ENCODE measurements at regions not wholly inside any gene's neighbourhood (a gene's known extent, or its start where the extent isn't known, plus 50 kb on each side); places are given as distances from the start of the nearest gene placed in this dataset.

DNA sequence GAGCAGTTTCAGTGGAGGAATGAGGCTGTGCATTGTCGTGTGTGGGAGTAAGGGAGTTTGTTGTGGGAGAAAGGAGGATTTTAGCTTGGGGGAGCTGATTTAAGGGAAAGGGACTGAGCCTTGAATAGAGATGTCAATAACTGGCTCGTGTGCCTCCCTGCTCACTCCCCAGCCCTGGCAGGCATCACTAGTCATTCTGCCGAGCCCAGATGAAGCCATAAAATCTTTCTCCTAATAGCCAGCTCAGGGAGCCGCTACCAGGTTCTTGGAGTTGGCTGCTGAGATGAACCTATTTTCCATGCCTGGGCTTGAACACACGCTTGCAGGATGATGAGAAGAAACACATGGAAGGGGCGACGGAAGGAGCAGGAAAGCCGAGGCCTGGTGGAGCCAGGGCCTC lies 65.0 kb upstream of the POU3F1 start:
- DNase-seq (ENCODE audit: low spot score): no peak

GRCh38 chr1:38105267-38105666 lies 58.7 kb upstream of the POU3F1 start:
- DNase-seq (ENCODE audit: low spot score): no peak

DNA sequence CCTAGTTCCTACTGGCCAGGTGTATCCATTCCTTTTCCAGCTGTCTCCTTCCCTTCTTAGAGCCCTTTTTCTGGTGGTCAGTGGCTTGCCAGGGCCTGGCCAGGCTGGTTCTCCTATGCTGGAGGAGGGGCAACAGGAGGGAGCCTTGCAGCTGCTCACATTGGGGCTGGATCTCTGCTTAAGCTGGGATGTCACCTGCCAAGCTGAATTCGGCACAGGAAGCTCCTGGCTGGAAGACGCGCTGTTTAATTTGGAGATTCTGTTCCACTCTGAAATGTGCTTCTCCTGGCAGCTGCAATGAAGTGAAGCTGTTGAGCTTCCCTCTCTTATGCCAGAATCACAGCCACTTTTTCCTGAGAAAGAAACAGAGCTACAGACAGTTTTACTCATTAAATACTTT lies 56.0 kb upstream of the POU3F1 start:
- DNase-seq (ENCODE audit: low spot score): no peak

DNA sequence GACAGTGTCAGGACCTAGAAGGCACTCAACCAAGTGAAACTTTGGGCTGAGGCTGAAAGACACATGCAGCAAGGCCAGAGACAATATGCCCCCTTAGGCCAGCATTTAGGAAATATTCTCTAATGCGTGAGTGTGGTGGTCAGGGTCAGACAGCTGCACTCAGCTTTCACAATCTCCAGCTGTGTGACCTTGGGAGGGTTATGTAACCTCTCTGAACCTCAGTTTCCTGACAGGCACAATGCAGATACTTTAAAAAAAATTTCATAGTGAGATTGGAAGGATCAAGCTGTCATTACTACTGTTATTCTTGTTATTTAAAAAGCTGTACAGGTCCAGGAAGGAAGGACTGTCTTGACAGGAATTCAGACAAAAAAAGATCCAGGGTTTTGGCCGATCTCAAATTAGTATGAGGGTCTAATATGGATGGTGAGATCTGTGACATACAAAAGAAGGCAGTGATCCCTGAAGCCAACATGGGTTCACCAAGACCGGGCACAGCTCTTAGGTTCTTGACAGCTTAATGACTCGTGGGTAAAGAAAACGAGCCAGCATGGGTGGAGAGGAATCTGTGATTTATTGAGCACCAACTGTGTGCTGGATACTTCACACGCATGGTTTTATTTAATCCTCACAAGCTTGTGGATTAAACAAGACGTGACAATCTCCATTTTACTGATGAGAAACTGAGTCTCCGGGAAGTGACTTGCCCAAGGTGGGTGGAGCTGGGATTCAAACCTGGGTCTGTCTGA lies 54.6 kb upstream of the POU3F1 start:
- no peak for DNase-seq (ENCODE audit: low spot score)

DNA sequence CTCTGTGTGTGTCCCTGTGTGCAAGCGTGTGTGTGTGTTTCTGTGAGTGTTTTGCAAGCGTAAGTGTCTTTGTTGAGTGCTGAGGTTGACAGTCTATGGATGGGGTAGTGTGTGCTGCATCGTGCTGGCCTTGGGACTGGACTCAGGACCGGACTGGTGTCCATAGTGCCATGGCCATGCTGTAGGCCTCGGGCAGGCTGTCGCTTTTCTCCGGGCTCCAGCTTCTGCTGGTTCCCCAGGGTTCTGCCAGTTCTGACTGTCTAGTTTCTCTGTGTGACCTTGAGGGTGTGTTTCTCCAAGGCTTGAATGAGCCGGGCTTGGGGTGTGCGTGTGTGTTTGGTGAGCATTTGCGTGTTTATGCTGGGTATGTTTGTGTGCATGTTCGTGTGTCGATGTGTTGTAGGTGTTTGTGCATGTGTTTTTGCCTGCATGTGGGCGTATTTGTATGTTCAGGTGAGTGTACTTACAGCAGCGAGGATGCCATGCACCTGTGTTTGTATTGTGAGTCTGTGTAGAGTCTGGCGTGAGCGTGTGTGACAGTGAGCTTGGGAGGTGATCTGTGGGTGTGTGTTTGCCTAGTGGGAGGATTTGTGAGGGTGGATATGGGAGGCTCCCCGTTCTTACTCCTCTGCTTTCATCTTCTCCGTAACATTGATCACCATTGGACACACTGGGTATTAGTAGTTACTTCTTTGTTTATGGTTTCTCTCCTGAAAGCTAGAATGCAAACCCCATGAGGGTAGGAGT lies 51.7 kb upstream of the POU3F1 start:
- no peak for DNase-seq (ENCODE audit: low spot score)

DNA sequence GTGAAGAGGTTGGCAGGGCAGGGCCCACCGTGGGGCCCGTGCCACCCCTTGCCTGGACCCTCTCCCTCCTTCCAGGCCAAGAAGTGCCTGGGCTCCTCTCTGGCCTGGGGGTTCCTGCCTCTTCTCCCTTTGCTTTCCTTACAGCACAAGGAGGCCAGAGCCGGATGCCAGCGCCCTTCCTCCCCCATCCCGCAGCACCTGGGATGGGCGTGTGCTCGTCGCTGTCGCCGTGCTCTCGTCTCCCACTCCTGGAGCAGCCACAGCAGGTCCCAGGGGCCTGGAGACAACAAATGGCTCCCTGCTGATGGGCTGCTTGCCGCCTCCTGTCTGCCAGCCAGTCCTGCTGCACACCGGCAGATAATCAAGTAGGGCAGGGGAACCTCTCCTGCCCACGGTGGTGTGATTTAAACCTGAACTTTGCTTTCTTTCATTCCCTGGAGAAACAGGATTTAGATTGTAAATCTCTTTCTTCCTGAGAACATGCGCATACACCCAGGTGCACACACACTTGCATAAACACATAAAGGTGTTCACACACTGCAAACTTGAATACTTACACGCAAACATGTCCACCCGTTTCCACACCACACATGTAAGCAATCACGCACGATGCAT lies 50.8 kb upstream of the POU3F1 start:
- DNase-seq (ENCODE audit: low spot score): no peak

All from AG20443 (cell line).